ENCODE measurements at regions not wholly inside any gene's neighbourhood (a gene's known extent, or its start where the extent isn't known, plus 50 kb on each side); places are given as distances from the start of the nearest gene placed in this dataset.

DNA sequence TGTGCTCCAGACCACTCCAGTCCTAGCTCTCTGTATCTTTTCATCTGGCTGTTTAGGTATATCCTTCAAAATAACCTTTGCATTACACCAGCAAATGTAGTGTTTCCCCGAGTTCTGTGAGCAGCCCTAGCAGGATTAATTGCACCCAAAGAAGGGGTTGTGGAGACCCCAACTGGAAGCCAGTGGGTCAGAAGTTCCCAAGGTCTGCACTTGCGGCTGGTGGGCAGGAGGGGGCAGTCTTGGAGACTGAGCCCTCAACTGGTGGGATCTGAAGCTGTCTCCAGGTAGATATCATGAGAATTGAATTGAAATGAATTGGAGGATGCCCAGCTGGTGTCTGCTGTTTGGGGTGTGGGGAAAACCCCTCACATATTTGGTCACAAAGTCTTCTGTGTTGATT is 1485.3 kb upstream of the TENM3 start:
- TF ChIP-seq, protein P1, sequence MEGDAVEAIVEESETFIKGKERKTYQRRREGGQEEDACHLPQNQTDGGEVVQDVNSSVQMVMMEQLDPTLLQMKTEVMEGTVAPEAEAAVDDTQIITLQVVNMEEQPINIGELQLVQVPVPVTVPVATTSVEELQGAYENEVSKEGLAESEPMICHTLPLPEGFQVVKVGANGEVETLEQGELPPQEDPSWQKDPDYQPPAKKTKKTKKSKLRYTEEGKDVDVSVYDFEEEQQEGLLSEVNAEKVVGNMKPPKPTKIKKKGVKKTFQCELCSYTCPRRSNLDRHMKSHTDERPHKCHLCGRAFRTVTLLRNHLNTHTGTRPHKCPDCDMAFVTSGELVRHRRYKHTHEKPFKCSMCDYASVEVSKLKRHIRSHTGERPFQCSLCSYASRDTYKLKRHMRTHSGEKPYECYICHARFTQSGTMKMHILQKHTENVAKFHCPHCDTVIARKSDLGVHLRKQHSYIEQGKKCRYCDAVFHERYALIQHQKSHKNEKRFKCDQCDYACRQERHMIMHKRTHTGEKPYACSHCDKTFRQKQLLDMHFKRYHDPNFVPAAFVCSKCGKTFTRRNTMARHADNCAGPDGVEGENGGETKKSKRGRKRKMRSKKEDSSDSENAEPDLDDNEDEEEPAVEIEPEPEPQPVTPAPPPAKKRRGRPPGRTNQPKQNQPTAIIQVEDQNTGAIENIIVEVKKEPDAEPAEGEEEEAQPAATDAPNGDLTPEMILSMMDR (IDR thresholded peaks at IDR 0.05): no peak
- no peak for TF ChIP-seq POLR2AphosphoS5 (IDR thresholded peaks at IDR 0.05; ENCODE audit: insufficient read depth in 1 of 2, low read depth in 1 of 2)
- TF ChIP-seq POLR2A (IDR thresholded peaks at IDR 0.05): no peak

Data from vagina (tissue), 2 donors.